Glutamatergic neuron (in vitro differentiated cells): ENCODE measurements at regions not wholly inside any gene's neighbourhood (a gene's known extent, or its start where the extent isn't known, plus 50 kb on each side); places are given as distances from the start of the nearest gene placed in this dataset.
"Not testable (repeated sequence)": the region's sequence is repeated elsewhere in the genome, so short reads cannot be mapped to it uniquely, and the experiment has no call there.

ENCODE experiments used
- DNase-seq: peaks from one replicate; pipeline ENCODE4 v3.0.0; 2022
- H3K27ac Mint-ChIP-seq: one replicate; pipeline ENCODE4 v1.8.0; 2020; ENCODE audit warnings: mild to moderate bottlenecking, mixed read lengths, inconsistent platforms; ENCODE audit not compliant: unreplicated experiment
- H3K27me3 Mint-ChIP-seq: one replicate; pipeline ENCODE4 v1.8.0; 2020; ENCODE audit warnings: mild to moderate bottlenecking, moderate library complexity, mixed read lengths, inconsistent platforms; ENCODE audit not compliant: unreplicated experiment
- H3K36me3 Mint-ChIP-seq: one replicate; pipeline ENCODE4 v1.8.0; 2020; ENCODE audit warnings: mild to moderate bottlenecking, mixed read lengths, inconsistent platforms; ENCODE audit not compliant: unreplicated experiment
- H3K4me1 Mint-ChIP-seq: one replicate; pipeline ENCODE4 v1.8.0; 2020; ENCODE audit warnings: mild to moderate bottlenecking, low read depth, mixed read lengths, inconsistent platforms; ENCODE audit not compliant: unreplicated experiment
- H3K4me3 Mint-ChIP-seq: one replicate; pipeline ENCODE4 v1.8.0; 2020; ENCODE audit warnings: mild to moderate bottlenecking, mixed read lengths, inconsistent platforms; ENCODE audit not compliant: unreplicated experiment
- H3K9me3 Mint-ChIP-seq: one replicate; pipeline ENCODE4 v1.8.0; 2020; ENCODE audit warnings: mild to moderate bottlenecking, moderate library complexity, mixed read lengths, inconsistent platforms; ENCODE audit not compliant: unreplicated experiment
- CTCF ChIP-seq: fragments of 200-600 bp; sonication (generic); IDR thresholded peaks from one replicate; pipeline ENCODE4 v1.5.0; 2021; ENCODE audit not compliant: partially characterized antibody, unreplicated experiment

DNA sequence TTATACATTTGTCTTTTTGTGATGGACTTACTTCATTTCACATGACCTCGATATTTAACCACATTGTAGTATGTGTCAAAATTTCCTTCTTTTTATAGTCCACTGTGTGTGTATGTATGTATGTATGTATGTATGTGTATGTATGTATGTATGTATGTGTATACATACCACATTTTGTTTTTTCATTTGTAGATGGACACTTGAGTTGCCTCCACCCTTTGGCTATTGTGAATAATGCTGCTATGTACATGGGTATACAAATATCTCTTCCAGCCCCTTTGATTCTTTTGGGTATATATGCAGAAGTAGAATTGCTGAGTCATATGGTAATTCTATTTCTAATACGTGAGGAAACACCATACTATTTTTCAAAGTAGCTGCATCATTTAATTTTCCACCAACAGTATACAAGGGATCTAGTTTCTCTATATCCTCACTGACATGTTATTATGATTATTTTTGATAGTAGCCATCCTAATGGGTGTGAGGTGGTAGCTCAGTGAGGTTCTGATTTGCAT, 228.2 kb downstream of the OPA1 start:
- Mint-ChIP-seq H3K36me3 (peaks cover 6% of the 10 kb centered on the region), H3K9me3 (peaks cover 11% of the 10 kb centered on the region), H3K27ac (no peak overlapping the region), H3K4me1 (peaks cover 16% of the 10 kb centered on the region), H3K27me3 (peaks cover 11% of the 10 kb centered on the region), H3K4me3 (no peak overlapping the region)
- no peak for TF ChIP-seq CTCF
- no peak for DNase-seq

DNA sequence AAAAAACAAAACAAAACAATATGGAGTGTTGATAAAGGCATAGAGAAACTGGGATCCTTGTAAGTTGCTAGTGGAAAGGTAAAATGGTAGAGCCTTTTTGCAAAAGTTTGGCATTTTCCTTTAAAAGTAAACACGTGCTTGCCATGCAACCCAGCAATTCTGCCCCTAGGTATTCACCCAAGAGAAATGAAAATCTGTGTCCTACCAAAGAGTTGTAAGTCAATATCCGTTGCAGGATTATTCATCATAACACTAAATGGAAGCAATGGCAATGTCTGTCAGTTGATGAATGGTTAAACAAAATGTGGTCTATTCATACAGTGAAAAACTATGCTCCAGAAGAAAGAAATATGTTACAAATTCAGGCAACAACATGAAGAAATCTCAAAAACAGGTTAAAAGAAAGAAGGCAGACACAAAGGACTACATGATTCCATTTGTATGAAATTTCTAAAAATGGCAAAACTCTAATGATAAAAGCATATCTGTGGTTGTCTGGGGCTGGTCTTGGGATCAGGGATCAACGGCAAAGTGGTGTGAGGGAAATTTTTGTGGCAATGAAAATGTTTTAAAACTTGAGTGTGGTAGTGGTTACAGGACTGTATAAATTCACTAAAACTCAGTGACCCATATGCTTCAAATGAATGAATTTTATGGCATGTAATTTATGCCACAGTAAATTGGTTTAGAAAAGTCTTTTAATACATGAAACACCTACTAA, 229.6 kb downstream of the OPA1 start:
- H3K27me3 Mint-ChIP-seq: peaks cover 2% of the 10 kb centered on the region
- no peak overlapping the region for H3K27ac Mint-ChIP-seq
- H3K9me3 Mint-ChIP-seq: peaks cover 5% of the 10 kb centered on the region
- H3K36me3 Mint-ChIP-seq: peaks cover 6% of the 10 kb centered on the region
- no peak overlapping the region for H3K4me3 Mint-ChIP-seq
- no peak for DNase-seq
- H3K4me1 Mint-ChIP-seq: peaks cover 16% of the 10 kb centered on the region
- no peak for TF ChIP-seq CTCF

DNA sequence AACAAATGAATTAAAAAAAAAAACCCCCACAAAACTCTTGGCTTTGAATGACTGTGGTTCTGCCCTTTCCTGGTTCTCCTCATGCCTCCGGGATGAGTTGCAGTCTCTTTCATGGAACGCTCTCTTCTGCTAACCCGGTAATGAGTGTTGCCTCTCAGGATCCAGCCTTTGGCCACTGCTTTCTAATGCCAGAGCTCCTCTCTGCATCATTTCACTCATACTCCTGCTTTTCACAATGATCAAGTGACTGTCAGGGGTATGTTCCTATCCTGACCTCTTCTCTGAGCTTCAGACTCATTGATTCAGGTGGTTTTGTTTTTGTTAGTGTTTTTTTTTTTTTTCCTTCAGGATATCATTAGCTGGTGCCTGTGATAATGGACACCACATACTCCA, 230.2 kb downstream of the OPA1 start:
- peaks cover 15% of the 10 kb centered on the region for H3K4me1 Mint-ChIP-seq
- not testable (repeated sequence) for DNase-seq, H3K27me3 Mint-ChIP-seq, H3K27ac Mint-ChIP-seq, H3K4me3 Mint-ChIP-seq, H3K9me3 Mint-ChIP-seq, H3K36me3 Mint-ChIP-seq

- Mint-ChIP-seq H3K4me1 (peaks cover 15% of the 10 kb centered on the region), H3K9me3 (peaks cover 3% of the 10 kb centered on the region), H3K4me3 (no peak overlapping the region), H3K27me3 (peaks cover 2% of the 10 kb centered on the region), H3K27ac (no peak overlapping the region), H3K36me3 (peaks cover 6% of the 10 kb centered on the region)
- no peak for DNase-seq
- no peak for TF ChIP-seq CTCF
Measured at GRCh38 chr3:193824365-193824764, 231.4 kb downstream of the OPA1 start.

GRCh38 chr3:193825617-193826016, 232.6 kb downstream of the OPA1 start:
- H3K27ac Mint-ChIP-seq: no peak overlapping the region
- H3K9me3 Mint-ChIP-seq: peaks cover 2% of the 10 kb centered on the region

More at GRCh38 chr3:193825617-193826016, 232.6 kb downstream of the OPA1 start:
- TF ChIP-seq CTCF: no peak
- no peak overlapping the region for H3K4me3 Mint-ChIP-seq
- H3K27me3 Mint-ChIP-seq: peaks cover 2% of the 10 kb centered on the region
- DNase-seq: no peak
- peaks cover 15% of the 10 kb centered on the region for H3K4me1 Mint-ChIP-seq
- peaks cover 6% of the 10 kb centered on the region for H3K36me3 Mint-ChIP-seq
